ENCODE measurements at regions not wholly inside any gene's neighbourhood (a gene's known extent, or its start where the extent isn't known, plus 50 kb on each side); places are given as distances from the start of the nearest gene placed in this dataset.
A peak's percentile ranks its signal among the peaks of the same experiment; 100 is the strongest.

DNA sequence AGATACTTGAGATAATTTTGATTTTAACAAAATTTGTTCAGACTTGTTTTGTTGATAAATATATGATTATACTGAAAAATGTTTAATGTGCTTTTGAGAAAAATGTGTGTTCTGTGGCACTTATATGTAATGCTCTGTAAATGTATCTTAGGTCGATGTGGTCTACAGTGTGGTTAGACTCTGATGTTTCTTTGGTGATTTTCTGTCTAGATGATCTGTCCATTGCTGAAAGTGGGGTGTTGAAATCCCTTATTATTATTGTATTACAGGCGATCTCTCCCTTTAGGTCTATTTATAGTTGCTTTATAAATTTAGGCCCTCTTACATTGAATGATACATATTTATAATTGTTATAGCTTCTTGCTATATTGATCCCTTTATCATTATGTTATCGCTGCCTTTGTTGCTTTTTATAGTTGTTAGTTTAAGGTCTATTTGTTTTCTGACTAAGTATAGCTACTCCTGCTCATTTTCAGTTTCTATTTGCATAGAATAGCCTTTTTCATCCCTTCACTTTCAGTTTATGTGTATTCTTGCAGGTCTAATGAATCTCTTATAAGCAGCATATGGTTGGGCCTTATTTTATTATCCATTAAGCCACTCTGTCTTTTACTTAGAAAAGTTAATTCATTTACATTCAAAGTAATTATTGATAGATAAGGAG, 124.3 kb downstream of the MRPS30 start:
- H3K27ac ChIP-seq (ENCODE audit: low read depth in 2 of 2, low read length in 2 of 2), result no peak overlapping the region
- no peaks in the 10 kb centered on the region for H3K36me3 ChIP-seq (ENCODE audit: control insufficient read depth in 2 of 3, insufficient read depth in 3 of 3, low read length in 3 of 3)
- H3K4me3 ChIP-seq (ENCODE audit: low read length in 3 of 3), result no peak overlapping the region
- TF ChIP-seq, protein P1, sequence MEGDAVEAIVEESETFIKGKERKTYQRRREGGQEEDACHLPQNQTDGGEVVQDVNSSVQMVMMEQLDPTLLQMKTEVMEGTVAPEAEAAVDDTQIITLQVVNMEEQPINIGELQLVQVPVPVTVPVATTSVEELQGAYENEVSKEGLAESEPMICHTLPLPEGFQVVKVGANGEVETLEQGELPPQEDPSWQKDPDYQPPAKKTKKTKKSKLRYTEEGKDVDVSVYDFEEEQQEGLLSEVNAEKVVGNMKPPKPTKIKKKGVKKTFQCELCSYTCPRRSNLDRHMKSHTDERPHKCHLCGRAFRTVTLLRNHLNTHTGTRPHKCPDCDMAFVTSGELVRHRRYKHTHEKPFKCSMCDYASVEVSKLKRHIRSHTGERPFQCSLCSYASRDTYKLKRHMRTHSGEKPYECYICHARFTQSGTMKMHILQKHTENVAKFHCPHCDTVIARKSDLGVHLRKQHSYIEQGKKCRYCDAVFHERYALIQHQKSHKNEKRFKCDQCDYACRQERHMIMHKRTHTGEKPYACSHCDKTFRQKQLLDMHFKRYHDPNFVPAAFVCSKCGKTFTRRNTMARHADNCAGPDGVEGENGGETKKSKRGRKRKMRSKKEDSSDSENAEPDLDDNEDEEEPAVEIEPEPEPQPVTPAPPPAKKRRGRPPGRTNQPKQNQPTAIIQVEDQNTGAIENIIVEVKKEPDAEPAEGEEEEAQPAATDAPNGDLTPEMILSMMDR (IDR thresholded peaks at IDR 0.05; ENCODE audit: borderline replicate concordance, extremely low read depth, insufficient read depth), result no peak
- H3K27me3 ChIP-seq (ENCODE audit: control insufficient read depth, insufficient read depth, low read length), result no peaks in the 10 kb centered on the region
- intact Hi-C loops (cut with DNase I), result no loop called here
- H3K4me1 ChIP-seq (ENCODE audit: control insufficient read depth in 2 of 3, insufficient read depth in 2 of 3, low read depth in 1 of 3, low read length in 3 of 3), result no peaks in the 10 kb centered on the region
- FAIRE-seq, result no peak
- no peak for DNase-seq
- no peaks in the 10 kb centered on the region for H3K9me3 ChIP-seq (ENCODE audit: control insufficient read depth in 2 of 3, insufficient read depth in 1 of 3, low read length in 3 of 3)
- no peak overlapping the region for H3K9ac ChIP-seq (ENCODE audit: low read length in 3 of 3)

DNA sequence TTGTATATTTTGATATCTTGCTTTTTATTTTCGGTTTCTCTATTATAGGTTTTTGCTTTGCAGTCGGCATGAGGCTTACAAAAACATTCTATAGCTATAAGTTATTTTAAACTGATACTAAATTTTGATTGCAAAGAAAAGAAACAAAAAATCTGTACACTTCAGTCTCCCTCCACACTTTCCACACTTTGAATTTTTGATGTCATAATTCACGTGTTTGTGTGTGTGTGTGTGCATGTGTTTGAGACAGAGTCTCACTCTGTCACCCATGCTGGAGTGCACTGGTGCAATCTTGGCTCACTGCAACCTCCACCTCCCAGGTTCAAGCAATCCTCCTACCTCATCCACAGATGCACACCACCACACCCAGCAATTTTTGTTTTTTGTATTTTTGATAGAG, 124.9 kb downstream of the MRPS30 start:
- Histone ChIP-seq H3K27me3 (ENCODE audit: control insufficient read depth, insufficient read depth, low read length) (no peaks in the 10 kb centered on the region), H3K36me3 (ENCODE audit: control insufficient read depth in 2 of 3, insufficient read depth in 3 of 3, low read length in 3 of 3) (no peaks in the 10 kb centered on the region), H3K27ac (ENCODE audit: low read depth in 2 of 2, low read length in 2 of 2) (no peak overlapping the region), H3K9me3 (ENCODE audit: control insufficient read depth in 2 of 3, insufficient read depth in 1 of 3, low read length in 3 of 3) (no peaks in the 10 kb centered on the region), H3K9ac (ENCODE audit: low read length in 3 of 3) (no peak overlapping the region), H3K4me3 (ENCODE audit: low read length in 3 of 3) (no peak overlapping the region), H3K4me1 (ENCODE audit: control insufficient read depth in 2 of 3, insufficient read depth in 2 of 3, low read depth in 1 of 3, low read length in 3 of 3) (no peaks in the 10 kb centered on the region)
- TF ChIP-seq, protein P1 (IDR thresholded peaks at IDR 0.05; ENCODE audit: borderline replicate concordance, extremely low read depth, insufficient read depth), result no peak
- FAIRE-seq (no peak), DNase-seq (no peak)
- intact Hi-C loops (cut with DNase I), result no loop called here

DNA sequence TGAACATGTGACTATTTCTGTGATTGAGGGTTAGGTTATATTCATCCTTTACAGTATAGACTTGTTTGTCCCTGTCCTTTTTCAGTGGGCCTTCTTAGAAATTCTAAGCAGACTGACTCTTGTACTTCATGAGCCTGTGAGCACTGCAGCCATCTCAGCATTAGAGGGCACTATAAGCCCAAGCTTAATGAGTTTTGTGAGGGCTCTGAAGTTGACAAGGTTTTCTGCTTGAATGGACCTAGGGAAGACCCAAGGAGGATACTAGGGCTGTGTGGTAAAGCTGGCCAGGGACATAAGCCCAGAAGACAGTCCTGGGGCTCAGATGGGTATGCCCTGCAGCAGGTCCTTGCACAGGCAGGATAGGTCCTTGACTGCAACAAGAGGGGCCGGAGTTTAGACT, 126.5 kb downstream of the MRPS30 start:
- no peaks in the 10 kb centered on the region for H3K36me3 ChIP-seq (ENCODE audit: control insufficient read depth in 2 of 3, insufficient read depth in 3 of 3, low read length in 3 of 3)
- H3K27me3 ChIP-seq (ENCODE audit: control insufficient read depth, insufficient read depth, low read length), result no peaks in the 10 kb centered on the region
- intact Hi-C loops (cut with DNase I), result no loop called here
- no peak overlapping the region for H3K4me3 ChIP-seq (ENCODE audit: low read length in 3 of 3)
- H3K4me1 ChIP-seq (ENCODE audit: control insufficient read depth in 2 of 3, insufficient read depth in 2 of 3, low read depth in 1 of 3, low read length in 3 of 3), result no peaks in the 10 kb centered on the region
- no peaks in the 10 kb centered on the region for H3K9me3 ChIP-seq (ENCODE audit: control insufficient read depth in 2 of 3, insufficient read depth in 1 of 3, low read length in 3 of 3)
- H3K9ac ChIP-seq (ENCODE audit: low read length in 3 of 3), result no peak overlapping the region
- FAIRE-seq (no peak), DNase-seq (no peak)
- TF ChIP-seq, protein P1 (IDR thresholded peaks at IDR 0.05; ENCODE audit: borderline replicate concordance, extremely low read depth, insufficient read depth), result peak; percentile 12
- no peak overlapping the region for H3K27ac ChIP-seq (ENCODE audit: low read depth in 2 of 2, low read length in 2 of 2)

DNA sequence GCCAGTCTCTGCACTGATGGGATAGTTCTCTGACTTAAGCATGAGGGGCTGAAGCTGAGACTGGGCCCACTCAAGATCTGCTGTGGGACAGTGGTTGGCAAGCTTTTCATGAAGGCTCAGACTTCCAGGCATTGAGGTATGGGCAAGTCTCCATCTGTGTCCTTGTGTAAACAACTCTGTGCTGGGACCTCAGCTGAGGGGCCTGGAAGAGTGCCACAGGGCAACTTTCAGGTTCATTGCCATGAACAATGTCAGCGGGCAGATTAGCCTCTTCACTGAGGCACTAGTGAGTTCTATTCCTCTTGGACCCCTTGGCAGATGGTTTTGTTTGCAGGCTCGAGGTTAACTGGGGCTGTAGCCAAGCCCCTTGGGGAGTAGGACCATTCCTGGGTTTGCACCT, 127.1 kb downstream of the MRPS30 start:
- Histone ChIP-seq H3K9ac (ENCODE audit: low read length in 3 of 3) (no peak overlapping the region), H3K27me3 (ENCODE audit: control insufficient read depth, insufficient read depth, low read length) (no peaks in the 10 kb centered on the region), H3K27ac (ENCODE audit: low read depth in 2 of 2, low read length in 2 of 2) (no peak overlapping the region), H3K9me3 (ENCODE audit: control insufficient read depth in 2 of 3, insufficient read depth in 1 of 3, low read length in 3 of 3) (no peaks in the 10 kb centered on the region), H3K4me1 (ENCODE audit: control insufficient read depth in 2 of 3, insufficient read depth in 2 of 3, low read depth in 1 of 3, low read length in 3 of 3) (no peaks in the 10 kb centered on the region), H3K36me3 (ENCODE audit: control insufficient read depth in 2 of 3, insufficient read depth in 3 of 3, low read length in 3 of 3) (no peaks in the 10 kb centered on the region), H3K4me3 (ENCODE audit: low read length in 3 of 3) (no peak overlapping the region)
- TF ChIP-seq, protein P1 (IDR thresholded peaks at IDR 0.05; ENCODE audit: borderline replicate concordance, extremely low read depth, insufficient read depth), result no peak
- FAIRE-seq (no peak), DNase-seq (no peak)
- intact Hi-C loops (cut with DNase I), result no loop called here

All from kidney (tissue), 13 donors.